Transverse colon (tissue), 4 donors: ENCODE measurements at regions not wholly inside any gene's neighbourhood (a gene's known extent, or its start where the extent isn't known, plus 50 kb on each side); places are given as distances from the start of the nearest gene placed in this dataset.

ENCODE experiments used
- DNase-seq: peaks from one replicate; pipeline ENCODE4 v3.0.0-alpha.2; 2019
- H3K27ac ChIP-seq, 4 donors: fragments of 200-600 bp; sonication (generic); 2 replicates each; pipeline ENCODE4 v1.5.1; 2016 to 2018; ENCODE audit warnings: inconsistent platforms in 4 of 4
- H3K27me3 ChIP-seq: fragments of 200-600 bp; sonication (generic); 2 replicates; pipeline ENCODE4 v1.5.1; 2017; ENCODE audit warnings: inconsistent platforms
- H3K36me3 ChIP-seq, 4 donors: fragments of 200-600 bp; sonication (generic); 2 replicates each; pipeline ENCODE4 v1.5.1; 2017 to 2019; ENCODE audit warnings: inconsistent platforms in 4 of 4
- H3K4me1 ChIP-seq, 4 donors: fragments of 200-600 bp; sonication (generic); 2 replicates each; pipeline ENCODE4 v1.5.1; 2017 to 2020; ENCODE audit warnings: inconsistent platforms in 4 of 4
- H3K4me3 ChIP-seq, 4 donors: fragments of 200-600 bp; sonication (generic); 1 replicate in 1 of 4; 2 replicates in 3 of 4; pipeline versions ENCODE4 v1.5.1 to v1.6.1; 2017 to 2019; ENCODE audit warnings: inconsistent platforms in 4 of 4
- H3K9me3 ChIP-seq, 2 donors: fragments of 200-600 bp; sonication (generic); 2 replicates each; pipeline ENCODE4 v1.5.1; 2017 to 2019; ENCODE audit warnings: inconsistent platforms in 2 of 2
- CTCF ChIP-seq, 5 experiments: fragments of 200-600 bp in 3 of 5; fragments of 450-650 bp in 2 of 5; sonication (generic) in 3 of 5; IDR thresholded peaks; 1 replicate in 2 of 5; 2 replicates in 3 of 5; pipeline ENCODE4 v1.5.1; 2016 to 2017; ENCODE audit warnings: antibody characterized with exemption in 5 of 5, inconsistent platforms in 3 of 5, mild to moderate bottlenecking in 2 of 5, moderate library complexity in 1 of 5
- EP300 ChIP-seq: sonication (generic); formaldehyde crosslinking; IDR thresholded peaks from one replicate; pipeline ENCODE4 v1.6.1; 2017; ENCODE audit warnings: antibody characterized with exemption, low read depth
- POLR2A ChIP-seq: fragments of 450-650 bp; IDR thresholded peaks from one replicate; pipeline ENCODE4 v1.6.1; 2016; ENCODE audit warnings: antibody characterized with exemption, mild to moderate bottlenecking, moderate library complexity
- POLR2AphosphoS5 ChIP-seq, 3 donors: sonication (generic); formaldehyde crosslinking; IDR thresholded peaks; one replicate each; pipeline ENCODE4 v1.6.1; 2016; ENCODE audit warnings: antibody characterized with exemption in 3 of 3
- WGBS, 2 donors: methylation state at CpG; one replicate each; pipeline ENCODE4 v1.1.5; 2018; ENCODE audit warnings: low coverage in 1 of 2; 5-methylcytosine and 5-hydroxymethylcytosine counted together
- in situ Hi-C, 4 donors: fragments of 200-750 bp; cut with MboI; loops; one replicate each; pipeline versions ENCODE4 v1.15.0 to v1.15.1; 2017; ENCODE audit warnings: low sequenced_read_pairs in 3 of 4, low pct_ligation_motif_present in 1 of 4, low pct_unique_long_range_greater_than_20kb in 1 of 4
- intact Hi-C: fragments of 100-400 bp; cut with DNase I; formaldehyde crosslinking; loops from one replicate; pipeline ENCODE4 v1.15.1; 2023; ENCODE audit warnings: low total_unique reads

- Histone ChIP-seq H3K27ac (no peak overlapping the region), H3K4me1 (no peaks in the 10 kb centered on the region), H3K4me3 (no peak overlapping the region), H3K36me3 (no peaks in the 10 kb centered on the region), H3K27me3 (no peaks in the 10 kb centered on the region), H3K9me3 (no peaks in the 10 kb centered on the region)
- no peak for DNase-seq
- in situ Hi-C loops: no loop called here
- TF ChIP-seq CTCF (IDR thresholded peaks at IDR 0.05) (no peak), POLR2AphosphoS5 (IDR thresholded peaks at IDR 0.05) (no peak), EP300 (no peak), POLR2A (no peak)
- WGBS, 2 donors: 49 to 55% methylated on average over 3 to 5 of the region's 5 CpGs
- intact Hi-C loops: no loop called here
Observed at GRCh38 chr4:22217480-22217879, 268.9 kb upstream of the KCNIP4 start.

GRCh38 chr4:22216278-22216677 lies 267.7 kb upstream of the KCNIP4 start:
- H3K27me3 ChIP-seq: no peaks in the 10 kb centered on the region
- in situ Hi-C loops (no loop called here), intact Hi-C loops (no loop called here)
- no peak for DNase-seq
- no peak overlapping the region for H3K27ac ChIP-seq
- no peaks in the 10 kb centered on the region for H3K4me1 ChIP-seq
- H3K9me3 ChIP-seq: no peaks in the 10 kb centered on the region
- TF ChIP-seq EP300 (no peak), CTCF (IDR thresholded peaks at IDR 0.05) (no peak), POLR2AphosphoS5 (IDR thresholded peaks at IDR 0.05) (no peak), POLR2A (no peak)
- H3K36me3 ChIP-seq: no peaks in the 10 kb centered on the region
- WGBS, 2 donors: 63 to 68% methylated on average over 1 of the region's 1 CpG
- no peak overlapping the region for H3K4me3 ChIP-seq

GRCh38 chr4:22215084-22215483 lies 266.5 kb upstream of the KCNIP4 start:
- WGBS, 2 donors: 36 to 65% methylated on average over 1 of the region's 1 CpG

GRCh38 chr4:22203711-22204011 lies 255.1 kb upstream of the KCNIP4 start:
- in situ Hi-C loops: no loop called here
- H3K36me3 ChIP-seq: no peaks in the 10 kb centered on the region
- no peak overlapping the region for H3K27ac ChIP-seq

More at GRCh38 chr4:22215084-22215483, 266.5 kb upstream of the KCNIP4 start:
- no peaks in the 10 kb centered on the region for H3K27me3 ChIP-seq
- no peaks in the 10 kb centered on the region for H3K9me3 ChIP-seq
- no peak overlapping the region for H3K4me3 ChIP-seq
- intact Hi-C loops: no loop called here
- H3K36me3 ChIP-seq: no peaks in the 10 kb centered on the region
- no peaks in the 10 kb centered on the region for H3K4me1 ChIP-seq
- H3K27ac ChIP-seq: no peak overlapping the region
- no peak for DNase-seq
- in situ Hi-C loops: no loop called here
- TF ChIP-seq EP300 (no peak), POLR2AphosphoS5 (IDR thresholded peaks at IDR 0.05) (no peak), CTCF (IDR thresholded peaks at IDR 0.05) (no peak), POLR2A (no peak)

GRCh38 chr4:22202975-22203710 lies 254.6 kb upstream of the KCNIP4 start:
- no peak overlapping the region for H3K27ac ChIP-seq
- H3K4me1 ChIP-seq: peaks cover 0 to 15% (median 0%) of the 10 kb centered on the region in 4 donors
- 28 to 40% methylated on average over 6 of the region's 6 CpGs for WGBS, 2 donors
- no peaks in the 10 kb centered on the region for H3K27me3 ChIP-seq
- DNase-seq: no peak
- no peaks in the 10 kb centered on the region for H3K36me3 ChIP-seq
- H3K4me3 ChIP-seq: no peak overlapping the region
- in situ Hi-C loops (no loop called here), intact Hi-C loops (no loop called here)
- no peak for TF ChIP-seq CTCF (IDR thresholded peaks at IDR 0.05)
- TF ChIP-seq POLR2A: no peak
- no peak for TF ChIP-seq POLR2AphosphoS5 (IDR thresholded peaks at IDR 0.05)
- TF ChIP-seq EP300: no peak
- no peaks in the 10 kb centered on the region for H3K9me3 ChIP-seq

More at GRCh38 chr4:22203711-22204011, 255.1 kb upstream of the KCNIP4 start:
- DNase-seq: no peak
- Histone ChIP-seq H3K4me3 (no peak overlapping the region), H3K27me3 (no peaks in the 10 kb centered on the region), H3K4me1 (peaks cover 0 to 15% (median 0%) of the 10 kb centered on the region in 4 donors), H3K9me3 (no peaks in the 10 kb centered on the region)
- intact Hi-C loops: no loop called here
- TF ChIP-seq EP300: no peak
- WGBS, 2 donors: 50 to 86% methylated on average over 1 of the region's 1 CpG
